ENCODE measurements at regions not wholly inside any gene's neighbourhood (a gene's known extent, or its start where the extent isn't known, plus 50 kb on each side); places are given as distances from the start of the nearest gene placed in this dataset.

DNA sequence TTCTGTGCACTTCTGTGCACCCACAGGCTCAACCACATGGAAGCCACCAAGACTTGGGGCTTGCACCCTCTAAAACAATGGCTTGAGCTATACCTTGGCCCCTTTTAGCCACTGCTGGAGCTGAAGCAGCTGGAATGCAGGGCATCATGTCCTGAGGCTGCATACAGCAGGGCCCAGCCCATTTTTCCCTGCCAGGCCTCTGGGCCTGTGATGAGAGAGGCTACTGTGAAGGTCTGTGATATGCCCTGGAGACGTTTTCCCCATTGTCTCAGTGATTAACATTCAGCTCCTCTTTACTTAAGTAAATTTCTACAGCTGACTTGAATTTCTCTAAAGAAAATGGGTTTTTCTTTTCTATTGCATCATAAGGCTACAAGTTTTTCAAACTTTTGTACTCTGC is 134.0 kb upstream of the EGFLAM start:
- TF ChIP-seq, protein P1, sequence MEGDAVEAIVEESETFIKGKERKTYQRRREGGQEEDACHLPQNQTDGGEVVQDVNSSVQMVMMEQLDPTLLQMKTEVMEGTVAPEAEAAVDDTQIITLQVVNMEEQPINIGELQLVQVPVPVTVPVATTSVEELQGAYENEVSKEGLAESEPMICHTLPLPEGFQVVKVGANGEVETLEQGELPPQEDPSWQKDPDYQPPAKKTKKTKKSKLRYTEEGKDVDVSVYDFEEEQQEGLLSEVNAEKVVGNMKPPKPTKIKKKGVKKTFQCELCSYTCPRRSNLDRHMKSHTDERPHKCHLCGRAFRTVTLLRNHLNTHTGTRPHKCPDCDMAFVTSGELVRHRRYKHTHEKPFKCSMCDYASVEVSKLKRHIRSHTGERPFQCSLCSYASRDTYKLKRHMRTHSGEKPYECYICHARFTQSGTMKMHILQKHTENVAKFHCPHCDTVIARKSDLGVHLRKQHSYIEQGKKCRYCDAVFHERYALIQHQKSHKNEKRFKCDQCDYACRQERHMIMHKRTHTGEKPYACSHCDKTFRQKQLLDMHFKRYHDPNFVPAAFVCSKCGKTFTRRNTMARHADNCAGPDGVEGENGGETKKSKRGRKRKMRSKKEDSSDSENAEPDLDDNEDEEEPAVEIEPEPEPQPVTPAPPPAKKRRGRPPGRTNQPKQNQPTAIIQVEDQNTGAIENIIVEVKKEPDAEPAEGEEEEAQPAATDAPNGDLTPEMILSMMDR (IDR thresholded peaks at IDR 0.05) = no peak
- TF ChIP-seq SIN3A (IDR thresholded peaks at IDR 0.05; ENCODE audit: borderline replicate concordance, insufficient read depth, low read depth, low read length) = no peak
